HUES64 (cell line): ENCODE measurements at regions not wholly inside any gene's neighbourhood (a gene's known extent, or its start where the extent isn't known, plus 50 kb on each side); places are given as distances from the start of the nearest gene placed in this dataset.
"Not testable (repeated sequence)": the region's sequence is repeated elsewhere in the genome, so short reads cannot be mapped to it uniquely, and the experiment has no call there.

Experiments
- H3K27ac ChIP-seq: 2 replicates; pipeline ENCODE4 v1.7.0; 2013; ENCODE audit warnings: low read depth, low read length, inconsistent platforms
- H3K27me3 ChIP-seq: 2 replicates; pipeline ENCODE4 v1.6.1; 2013; ENCODE audit warnings: mild to moderate bottlenecking, low read length; ENCODE audit not compliant: insufficient read depth
- H3K36me3 ChIP-seq: 2 replicates; pipeline ENCODE4 v1.6.1; 2013; ENCODE audit warnings: mild to moderate bottlenecking, low read length; ENCODE audit not compliant: insufficient read depth
- H3K4me1 ChIP-seq: 2 replicates; pipeline ENCODE4 v1.6.1; 2013; ENCODE audit warnings: mild to moderate bottlenecking, low read length, moderate library complexity; ENCODE audit not compliant: insufficient read depth
- H3K4me3 ChIP-seq: 2 replicates; pipeline ENCODE4 v1.5.1; 2013; ENCODE audit warnings: mild to moderate bottlenecking, low read length, moderate library complexity
- H3K9ac ChIP-seq: 2 replicates; pipeline ENCODE4 v1.6.1; 2013; ENCODE audit warnings: mild to moderate bottlenecking, low read depth, low read length
- H3K9me3 ChIP-seq: 2 replicates; pipeline ENCODE4 v1.6.1; 2013; ENCODE audit warnings: low read depth, low read length; ENCODE audit not compliant: insufficient read depth
- WGBS: fragments of 150-250, 120-280 bp; methylation state at CpG from one replicate; pipeline ENCODE4 v1.1.7; 2013; ENCODE audit warnings: missing lambda C conversion rate; 5-methylcytosine and 5-hydroxymethylcytosine counted together

DNA sequence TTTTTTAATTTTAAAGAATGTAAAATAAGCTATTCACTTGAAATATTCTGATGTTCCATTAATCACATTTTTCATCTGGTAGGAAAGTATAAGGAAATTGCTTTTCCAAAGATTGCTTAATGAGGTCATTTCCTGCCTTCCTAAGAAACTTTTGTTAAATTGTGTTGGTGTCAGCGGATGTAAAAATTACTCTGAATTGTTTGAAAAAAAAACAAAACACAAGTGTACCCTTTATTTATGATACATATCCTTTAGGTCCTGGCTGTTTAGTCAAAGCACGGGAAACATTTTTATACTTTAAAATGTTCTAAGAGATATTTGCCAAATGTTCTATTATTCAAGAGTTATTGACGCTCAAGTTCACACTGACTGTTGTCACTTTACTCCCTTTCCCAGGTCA lies 1357.4 kb upstream of the GOT2 start:
- no peak overlapping the region for H3K27ac ChIP-seq
- no CpG with 5 or more reads among the region's 3 CpGs for WGBS
- no peaks in the 10 kb centered on the region for H3K4me1 ChIP-seq
- H3K36me3 ChIP-seq: no peaks in the 10 kb centered on the region
- H3K27me3 ChIP-seq: no peaks in the 10 kb centered on the region
- H3K4me3 ChIP-seq: no peak overlapping the region
- H3K9me3 ChIP-seq: peaks cover 5% of the 10 kb centered on the region; the same call in 1 of the 2 replicates
- H3K9ac ChIP-seq: no peak overlapping the region

DNA sequence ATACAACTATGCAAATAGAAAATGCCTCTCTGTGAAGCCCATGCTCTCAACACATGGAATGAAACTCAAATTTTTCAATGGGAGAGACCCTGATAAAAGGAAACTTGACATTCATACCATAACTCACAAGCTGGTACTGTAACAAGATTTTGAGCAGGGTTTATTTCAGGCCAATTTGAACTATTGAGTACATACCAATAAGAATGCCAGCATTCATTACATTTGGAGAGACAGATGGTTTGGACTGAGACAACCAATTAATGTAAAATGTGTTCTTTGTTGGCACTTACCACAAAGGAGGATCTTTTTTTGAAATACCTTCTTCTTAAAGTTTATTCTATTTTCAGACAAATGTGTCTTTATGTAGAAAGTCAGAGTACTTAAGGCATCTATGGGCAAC lies 1357.0 kb upstream of the GOT2 start:
- no peak overlapping the region for H3K4me3 ChIP-seq
- no peaks in the 10 kb centered on the region for H3K27me3 ChIP-seq
- no peak overlapping the region for H3K27ac ChIP-seq
- no peaks in the 10 kb centered on the region for H3K4me1 ChIP-seq
- peaks cover 5% of the 10 kb centered on the region; the same call in 1 of the 2 replicates for H3K9me3 ChIP-seq
- no peaks in the 10 kb centered on the region for H3K36me3 ChIP-seq
- H3K9ac ChIP-seq: no peak overlapping the region

DNA sequence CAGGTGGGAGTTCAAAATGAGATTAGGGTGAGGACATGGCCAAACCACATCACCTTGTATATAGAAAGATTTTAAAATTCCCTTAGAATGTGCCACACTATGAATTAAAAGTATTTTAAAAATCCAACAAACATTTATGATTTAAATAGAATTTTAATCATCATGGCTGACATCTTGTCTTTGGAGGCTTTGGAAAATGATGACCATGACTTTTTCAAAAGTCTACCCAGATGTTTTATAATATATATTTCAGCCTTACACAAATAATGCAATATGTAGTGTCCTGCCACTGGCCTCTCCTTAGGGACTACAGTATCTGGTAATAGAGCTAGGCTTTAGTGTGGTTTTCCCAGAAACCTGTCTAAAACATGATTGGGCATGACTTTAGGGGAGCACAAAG lies 1353.4 kb upstream of the GOT2 start:
- Histone ChIP-seq H3K4me1 (no peaks in the 10 kb centered on the region), H3K4me3 (no peak overlapping the region), H3K9ac (no peak overlapping the region), H3K27ac (no peak overlapping the region), H3K36me3 (no peaks in the 10 kb centered on the region), H3K9me3 (peaks cover 5% of the 10 kb centered on the region; the same call in 1 of the 2 replicates), H3K27me3 (no peaks in the 10 kb centered on the region)

DNA sequence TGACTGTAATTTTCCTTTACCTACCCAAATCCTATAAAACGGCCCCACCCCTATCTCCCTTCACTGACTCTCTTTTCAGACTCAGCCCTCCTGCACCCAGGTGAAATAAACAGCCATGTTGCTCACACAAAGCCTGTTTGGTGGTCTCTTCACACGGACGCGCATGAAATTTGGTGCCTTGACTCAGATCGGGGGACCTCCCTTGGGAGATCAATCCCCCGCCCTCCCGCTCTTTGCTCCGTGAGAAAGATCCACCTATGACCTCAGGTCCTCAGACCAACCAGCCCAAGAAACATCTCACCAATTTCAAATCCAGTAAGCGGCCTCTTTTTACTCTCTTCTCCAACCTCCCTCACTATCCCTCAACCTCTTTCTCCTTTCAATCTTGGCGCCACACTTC lies 1344.7 kb upstream of the GOT2 start:
- H3K27me3 ChIP-seq, H3K9me3 ChIP-seq, H3K4me3 ChIP-seq, H3K4me1 ChIP-seq, H3K27ac ChIP-seq, H3K9ac ChIP-seq, H3K36me3 ChIP-seq: not testable (repeated sequence)
- 79% methylated on average over 9 of the region's 10 CpGs for WGBS

DNA sequence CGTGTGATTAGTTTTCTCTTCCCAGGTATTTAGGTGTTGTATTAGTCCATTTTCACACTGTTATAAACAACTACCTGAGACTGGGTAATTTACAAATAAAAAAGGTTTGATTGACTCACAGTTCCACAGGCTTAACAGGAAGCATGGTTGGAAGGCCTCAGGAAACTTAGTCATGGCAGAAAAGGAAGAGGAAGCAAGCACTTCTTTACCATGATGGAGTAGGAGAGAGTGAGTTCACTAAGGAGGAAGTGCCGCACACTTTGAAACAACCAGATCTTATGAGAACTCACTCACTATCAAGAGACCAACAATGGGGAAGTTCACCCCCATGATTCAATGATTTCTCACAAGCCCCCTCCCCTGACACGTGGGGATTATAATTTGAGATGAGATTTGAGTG lies 1343.7 kb upstream of the GOT2 start:
- no peak overlapping the region for H3K4me3 ChIP-seq
- no peaks in the 10 kb centered on the region for H3K27me3 ChIP-seq
- H3K36me3 ChIP-seq: no peaks in the 10 kb centered on the region
- no peak overlapping the region for H3K9ac ChIP-seq
- H3K27ac ChIP-seq: no peak overlapping the region
- 83% methylated on average over 2 of the region's 3 CpGs for WGBS
- no peaks in the 10 kb centered on the region for H3K9me3 ChIP-seq
- H3K4me1 ChIP-seq: 0 out of 2 replicates have a peak, but pooled peaks cover 6% of the 10 kb centered on the region

DNA sequence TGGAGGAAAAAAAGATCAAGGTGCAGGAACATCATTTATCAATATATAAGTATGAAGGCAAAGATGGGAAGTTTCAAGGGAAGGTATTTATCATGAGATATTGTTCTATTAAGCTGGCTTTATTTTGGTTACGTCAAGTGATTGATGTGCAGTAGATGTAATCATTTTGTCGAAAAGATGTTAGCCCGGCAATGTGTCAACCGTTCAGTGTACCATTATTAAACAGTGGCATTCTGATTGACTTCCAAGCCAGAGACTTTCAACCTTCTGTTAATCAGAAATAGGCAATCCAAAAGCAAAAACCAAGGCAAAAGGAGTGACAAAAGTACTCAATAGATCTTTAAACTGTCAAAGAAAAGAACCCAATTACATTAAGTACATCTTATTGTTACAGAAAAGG lies 1340.3 kb upstream of the GOT2 start:
- Histone ChIP-seq H3K4me1 (peaks cover 13% of the 10 kb centered on the region; the same call in 1 of the 2 replicates), H3K27me3 (no peaks in the 10 kb centered on the region), H3K4me3 (no peak overlapping the region), H3K9ac (no peak overlapping the region), H3K9me3 (no peaks in the 10 kb centered on the region), H3K27ac (no peak overlapping the region), H3K36me3 (no peaks in the 10 kb centered on the region)
- WGBS: 97% methylated on average over 4 of the region's 4 CpGs

DNA sequence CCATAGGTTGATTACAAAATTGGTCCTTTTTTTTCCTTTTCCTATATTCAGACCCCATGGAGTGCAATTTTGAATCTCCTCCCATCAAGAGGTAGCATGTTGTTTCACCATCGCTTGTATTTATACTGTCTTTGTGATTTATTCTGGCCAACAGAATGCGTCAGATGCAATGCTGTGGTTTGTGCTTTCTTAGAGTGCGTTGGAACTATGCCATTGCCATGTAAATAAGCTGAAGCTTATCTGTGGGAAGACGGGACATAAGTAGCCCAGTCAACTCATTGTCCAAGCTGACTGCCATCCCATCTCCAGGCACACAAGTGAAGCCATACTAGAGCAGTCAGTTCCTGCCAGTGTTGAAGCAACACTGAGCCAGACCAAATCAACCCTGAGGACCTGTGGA lies 1339.3 kb upstream of the GOT2 start:
- Histone ChIP-seq H3K27ac (no peak overlapping the region), H3K27me3 (no peaks in the 10 kb centered on the region)

DNA sequence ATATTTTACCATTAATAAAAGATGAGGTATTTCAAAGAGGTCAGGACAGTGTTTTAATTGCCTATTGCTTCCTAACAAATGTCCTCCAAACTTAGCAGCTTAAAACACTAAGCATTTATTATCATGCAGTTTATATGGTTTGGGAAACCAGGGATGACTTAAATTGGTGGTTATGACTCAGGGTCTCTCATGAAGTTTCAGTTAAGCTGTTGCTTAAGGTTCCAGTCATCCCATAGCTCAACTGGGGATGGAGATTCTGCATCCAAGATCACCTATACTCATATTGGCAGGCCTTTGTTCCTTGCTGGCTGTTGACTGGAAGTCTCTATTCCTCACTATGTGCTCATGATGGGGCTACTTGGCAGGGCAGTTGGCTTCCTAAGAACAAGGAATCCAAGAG lies 1329.9 kb upstream of the GOT2 start:
- Histone ChIP-seq H3K4me3 (no peak overlapping the region), H3K27me3 (no peaks in the 10 kb centered on the region), H3K9ac (no peak overlapping the region), H3K9me3 (no peaks in the 10 kb centered on the region), H3K36me3 (no peaks in the 10 kb centered on the region), H3K4me1 (no peaks in the 10 kb centered on the region), H3K27ac (no peak overlapping the region)

More for the DNA sequence above, 1339.3 kb upstream of the GOT2 start:
- Histone ChIP-seq H3K9me3 (no peaks in the 10 kb centered on the region), H3K36me3 (no peaks in the 10 kb centered on the region), H3K4me3 (no peak overlapping the region), H3K4me1 (peaks cover 14% of the 10 kb centered on the region; the same call in 1 of the 2 replicates), H3K9ac (no peak overlapping the region)
- 93% methylated on average over 4 of the region's 4 CpGs for WGBS

DNA sequence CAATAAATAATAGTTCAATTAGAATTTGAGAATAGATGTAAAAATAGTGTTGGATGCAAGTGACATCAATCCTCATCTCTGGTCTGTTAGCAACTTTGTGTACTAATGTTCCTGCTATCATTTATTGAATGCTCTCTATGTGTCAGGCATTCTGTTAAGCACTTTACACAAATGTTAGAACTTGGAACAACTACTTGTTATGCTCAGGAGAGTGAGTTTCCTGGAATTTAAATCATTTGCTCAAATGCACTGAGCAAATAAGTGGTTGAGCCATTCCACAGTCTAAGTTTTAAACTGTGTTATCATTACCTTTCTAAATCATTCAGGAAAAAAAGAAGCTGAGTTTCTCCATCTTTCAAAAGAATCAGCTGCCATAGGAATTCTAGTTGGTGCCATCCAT lies 1327.3 kb upstream of the GOT2 start:
- H3K27ac ChIP-seq: no peak overlapping the region
- no peaks in the 10 kb centered on the region for H3K9me3 ChIP-seq
- no peaks in the 10 kb centered on the region for H3K27me3 ChIP-seq
- H3K4me1 ChIP-seq: no peaks in the 10 kb centered on the region
- H3K36me3 ChIP-seq: no peaks in the 10 kb centered on the region
- H3K9ac ChIP-seq: no peak overlapping the region
- no peak overlapping the region for H3K4me3 ChIP-seq

DNA sequence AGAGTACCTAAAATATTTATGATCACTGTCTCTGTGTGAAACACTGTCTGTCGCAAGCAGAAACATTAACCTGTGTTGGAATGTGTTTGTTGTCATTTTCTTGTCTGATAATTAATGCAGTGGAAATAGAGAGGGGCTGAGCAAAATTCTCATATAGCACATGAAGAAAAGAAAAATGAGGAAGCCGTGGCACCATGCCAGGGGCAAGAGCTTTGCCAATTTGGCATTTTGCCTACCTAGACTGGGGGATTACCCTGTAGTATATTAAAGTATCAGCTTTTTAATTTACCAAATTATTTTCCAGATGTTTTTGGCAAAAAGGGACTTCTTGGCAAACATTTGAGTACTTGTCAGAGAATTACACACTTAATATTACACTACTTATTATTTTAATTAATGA lies 1326.6 kb upstream of the GOT2 start:
- no peaks in the 10 kb centered on the region for H3K9me3 ChIP-seq
- H3K36me3 ChIP-seq: no peaks in the 10 kb centered on the region
- 94% methylated on average over 2 of the region's 2 CpGs for WGBS
- H3K9ac ChIP-seq: no peak overlapping the region
- no peak overlapping the region for H3K27ac ChIP-seq
- H3K4me3 ChIP-seq: no peak overlapping the region
- H3K27me3 ChIP-seq: no peaks in the 10 kb centered on the region
- no peaks in the 10 kb centered on the region for H3K4me1 ChIP-seq

DNA sequence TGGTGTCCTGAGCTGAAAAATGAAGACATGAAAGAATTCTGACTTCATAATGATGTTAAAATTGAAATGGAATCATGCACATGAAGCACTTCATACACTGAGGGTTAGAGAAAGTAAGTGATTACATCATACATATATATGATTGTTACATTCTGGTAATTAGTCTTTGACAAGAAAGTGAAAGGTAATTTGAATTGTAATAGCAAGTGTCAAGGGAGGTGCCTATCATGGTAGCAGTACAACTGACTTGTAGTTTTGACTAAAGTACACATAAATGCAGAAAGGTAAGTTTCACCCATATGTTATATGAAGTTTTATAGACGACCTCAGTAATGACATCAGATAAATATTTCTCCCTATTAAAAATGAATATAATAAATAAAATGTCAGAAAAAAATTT lies 1325.0 kb upstream of the GOT2 start:
- no CpG with 5 or more reads among the region's 1 CpG for WGBS

DNA sequence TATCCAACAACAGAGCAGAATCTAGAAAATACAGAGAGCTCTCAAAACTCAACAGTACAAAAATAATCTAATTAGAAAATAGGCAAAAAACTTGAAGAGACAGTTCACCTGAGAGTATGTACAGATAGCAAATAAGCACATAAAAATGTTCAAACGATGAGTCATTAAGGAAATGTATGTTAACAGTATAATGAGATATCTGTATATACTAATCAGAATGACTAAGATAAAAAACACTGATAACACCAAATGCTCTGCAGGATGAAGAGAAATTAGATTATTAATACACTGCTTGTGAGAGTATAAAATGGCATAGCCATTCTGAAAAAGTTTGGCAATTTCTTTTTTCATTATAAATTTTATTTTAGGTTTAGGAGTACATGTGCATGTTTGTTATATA lies 1307.6 kb upstream of the GOT2 start:
- H3K4me1 ChIP-seq: no peaks in the 10 kb centered on the region
- WGBS: no CpG with 5 or more reads among the region's 1 CpG

More for the DNA sequence above, 1325.0 kb upstream of the GOT2 start:
- H3K4me3 ChIP-seq: no peak overlapping the region
- H3K36me3 ChIP-seq: no peaks in the 10 kb centered on the region
- H3K27ac ChIP-seq: no peak overlapping the region
- H3K9ac ChIP-seq: no peak overlapping the region
- H3K9me3 ChIP-seq: no peaks in the 10 kb centered on the region
- no peaks in the 10 kb centered on the region for H3K27me3 ChIP-seq
- no peaks in the 10 kb centered on the region for H3K4me1 ChIP-seq

More for the DNA sequence above, 1307.6 kb upstream of the GOT2 start:
- H3K27ac ChIP-seq: no peak overlapping the region
- no peak overlapping the region for H3K9ac ChIP-seq
- no peak overlapping the region for H3K4me3 ChIP-seq
- no peaks in the 10 kb centered on the region for H3K9me3 ChIP-seq
- H3K27me3 ChIP-seq: no peaks in the 10 kb centered on the region
- no peaks in the 10 kb centered on the region for H3K36me3 ChIP-seq
